22Rv1 (cell line): ENCODE measurements at regions not wholly inside any gene's neighbourhood (a gene's known extent, or its start where the extent isn't known, plus 50 kb on each side); places are given as distances from the start of the nearest gene placed in this dataset.

Experiments
- ZFX ChIP-seq: fragments of 450-650 bp; IDR thresholded peaks from 2 replicates; pipeline ENCODE4 v1.6.1; 2017; ENCODE audit warnings: antibody characterized with exemption, borderline replicate concordance
- TF ChIP-seq, protein P1 (sequence below): fragments of 450-650 bp; IDR thresholded peaks from 2 replicates; pipeline ENCODE4 v1.5.1; 2017; ENCODE audit warnings: mild to moderate bottlenecking

DNA sequence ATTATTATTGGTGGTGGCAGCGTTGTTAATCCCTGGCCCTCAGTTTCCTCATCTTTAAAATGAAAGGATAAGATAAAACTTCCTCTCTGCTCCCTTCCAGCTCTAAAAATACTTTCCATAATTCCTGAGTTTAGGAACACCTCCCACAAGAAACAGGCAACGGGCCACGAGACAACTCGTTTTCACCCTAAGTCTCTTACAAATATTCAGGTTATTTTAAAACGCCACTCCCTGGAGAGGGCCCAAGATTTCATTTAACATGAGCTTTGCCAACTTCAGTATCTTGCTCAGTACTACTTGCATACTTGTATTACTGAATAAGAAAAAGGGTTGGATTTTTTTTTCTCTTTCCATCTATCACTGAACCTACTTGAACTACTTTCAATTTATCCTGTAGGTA lies 611.1 kb upstream of the FANCL start:
- TF ChIP-seq, protein P1, sequence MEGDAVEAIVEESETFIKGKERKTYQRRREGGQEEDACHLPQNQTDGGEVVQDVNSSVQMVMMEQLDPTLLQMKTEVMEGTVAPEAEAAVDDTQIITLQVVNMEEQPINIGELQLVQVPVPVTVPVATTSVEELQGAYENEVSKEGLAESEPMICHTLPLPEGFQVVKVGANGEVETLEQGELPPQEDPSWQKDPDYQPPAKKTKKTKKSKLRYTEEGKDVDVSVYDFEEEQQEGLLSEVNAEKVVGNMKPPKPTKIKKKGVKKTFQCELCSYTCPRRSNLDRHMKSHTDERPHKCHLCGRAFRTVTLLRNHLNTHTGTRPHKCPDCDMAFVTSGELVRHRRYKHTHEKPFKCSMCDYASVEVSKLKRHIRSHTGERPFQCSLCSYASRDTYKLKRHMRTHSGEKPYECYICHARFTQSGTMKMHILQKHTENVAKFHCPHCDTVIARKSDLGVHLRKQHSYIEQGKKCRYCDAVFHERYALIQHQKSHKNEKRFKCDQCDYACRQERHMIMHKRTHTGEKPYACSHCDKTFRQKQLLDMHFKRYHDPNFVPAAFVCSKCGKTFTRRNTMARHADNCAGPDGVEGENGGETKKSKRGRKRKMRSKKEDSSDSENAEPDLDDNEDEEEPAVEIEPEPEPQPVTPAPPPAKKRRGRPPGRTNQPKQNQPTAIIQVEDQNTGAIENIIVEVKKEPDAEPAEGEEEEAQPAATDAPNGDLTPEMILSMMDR, result no peak
- TF ChIP-seq ZFX, result no peak
